Right atrium auricular region (tissue), 2 donors: ENCODE measurements at regions not wholly inside any gene's neighbourhood (a gene's known extent, or its start where the extent isn't known, plus 50 kb on each side); places are given as distances from the start of the nearest gene placed in this dataset.

Experiments
- DNase-seq: peaks from one replicate; pipeline ENCODE4 v3.0.0-alpha.2; 2019; ENCODE audit warnings: low spot score
- H3K27ac ChIP-seq, 2 donors: fragments of 200-600 bp; sonication (generic); 1 replicate in 1 of 2; 2 replicates in 1 of 2; pipeline ENCODE4 v1.5.1; 2016 to 2019
- H3K27me3 ChIP-seq, 2 donors: fragments of 200-600 bp; sonication (generic); one replicate each; pipeline versions ENCODE4 v1.5.1 to v1.6.0; 2017 to 2019
- H3K36me3 ChIP-seq: fragments of 200-600 bp; sonication (generic); one replicate; pipeline ENCODE4 v1.5.1; 2016
- H3K4me1 ChIP-seq, 2 donors: fragments of 200-600 bp; sonication (generic); one replicate each; pipeline versions ENCODE4 v1.5.1 to v1.6.0; 2017 to 2019
- H3K4me3 ChIP-seq, 2 donors: fragments of 200-600 bp; sonication (generic); 1 replicate in 1 of 2; 2 replicates in 1 of 2; pipeline ENCODE4 v1.5.1; 2017 to 2019; ENCODE audit warnings: mild to moderate bottlenecking in 1 of 2, moderate library complexity in 1 of 2
- H3K9me3 ChIP-seq, 2 donors: fragments of 200-600 bp; sonication (generic); one replicate each; pipeline ENCODE4 v1.5.1; 2019
- CTCF ChIP-seq, 2 donors: fragments of 200-600 bp; sonication (generic); IDR thresholded peaks; one replicate each; pipeline ENCODE4 v1.5.1; 2019; ENCODE audit warnings: antibody characterized with exemption in 2 of 2

DNA sequence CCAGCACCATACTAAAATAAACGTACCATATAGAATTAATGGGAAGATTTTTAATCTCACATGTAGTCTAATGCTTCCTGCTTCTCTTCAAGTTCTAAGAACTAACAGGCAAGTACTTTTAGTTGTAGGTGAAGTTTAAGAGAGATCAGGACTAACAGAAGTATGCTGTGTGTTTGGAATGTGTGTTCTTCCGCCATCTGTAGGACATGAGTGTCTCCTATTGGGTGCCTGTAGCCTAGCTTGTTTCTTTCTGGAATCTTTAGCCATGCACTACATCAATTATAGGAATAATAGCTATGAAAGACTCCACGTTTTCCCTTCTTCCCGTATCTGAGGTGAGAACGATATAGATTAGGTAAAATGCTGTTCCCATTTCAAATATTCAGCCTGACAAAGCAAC, 140.2 kb upstream of the AHR start:
- Histone ChIP-seq H3K27me3 (no peaks in the 10 kb centered on the region), H3K27ac (no peak overlapping the region), H3K9me3 (no peaks in the 10 kb centered on the region), H3K36me3 (no peaks in the 10 kb centered on the region), H3K4me1 (no peaks in the 10 kb centered on the region), H3K4me3 (no peak overlapping the region)
- TF ChIP-seq CTCF (IDR thresholded peaks at IDR 0.05): no peak
- DNase-seq: no peak

GRCh38 chr7:17159500-17160037, 138.9 kb upstream of the AHR start:
- Histone ChIP-seq H3K27me3 (no peaks in the 10 kb centered on the region), H3K9me3 (no peaks in the 10 kb centered on the region), H3K4me3 (no peak overlapping the region), H3K4me1 (no peaks in the 10 kb centered on the region), H3K36me3 (no peaks in the 10 kb centered on the region), H3K27ac (no peak overlapping the region)
- DNase-seq: no peak
- no peak for TF ChIP-seq CTCF (IDR thresholded peaks at IDR 0.05)

DNA sequence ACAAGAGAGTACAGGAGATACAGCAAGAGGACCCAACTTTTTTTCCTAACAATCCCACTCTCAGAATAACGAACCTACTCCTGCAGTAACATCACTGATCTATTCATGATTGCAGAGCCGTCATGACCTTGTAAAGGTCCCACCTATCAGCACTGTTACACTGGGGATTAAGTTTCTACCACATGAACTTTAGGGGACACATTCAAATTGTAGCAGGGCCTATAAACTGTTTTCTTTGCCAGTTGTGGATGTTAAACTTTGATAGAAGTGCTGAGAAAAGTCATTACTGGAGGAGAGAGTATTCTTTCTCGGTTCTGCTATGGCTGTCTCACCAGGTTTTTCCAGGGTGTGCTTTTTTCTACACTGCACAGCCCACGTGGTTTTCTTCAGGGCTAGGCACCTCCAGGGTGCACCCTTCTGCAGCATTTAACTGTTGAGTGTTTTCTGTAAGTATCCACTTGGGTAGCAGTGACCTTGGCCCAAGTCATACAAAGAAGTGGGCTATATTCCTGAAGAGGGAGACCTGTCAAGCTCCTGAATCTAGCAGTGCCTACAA, 131.6 kb upstream of the AHR start:
- TF ChIP-seq CTCF (IDR thresholded peaks at IDR 0.05): no peak
- H3K9me3 ChIP-seq: no peaks in the 10 kb centered on the region
- H3K4me3 ChIP-seq: no peak overlapping the region
- no peaks in the 10 kb centered on the region for H3K36me3 ChIP-seq
- H3K27ac ChIP-seq: no peak overlapping the region
- no peaks in the 10 kb centered on the region for H3K4me1 ChIP-seq
- DNase-seq: no peak
- no peaks in the 10 kb centered on the region for H3K27me3 ChIP-seq

DNA sequence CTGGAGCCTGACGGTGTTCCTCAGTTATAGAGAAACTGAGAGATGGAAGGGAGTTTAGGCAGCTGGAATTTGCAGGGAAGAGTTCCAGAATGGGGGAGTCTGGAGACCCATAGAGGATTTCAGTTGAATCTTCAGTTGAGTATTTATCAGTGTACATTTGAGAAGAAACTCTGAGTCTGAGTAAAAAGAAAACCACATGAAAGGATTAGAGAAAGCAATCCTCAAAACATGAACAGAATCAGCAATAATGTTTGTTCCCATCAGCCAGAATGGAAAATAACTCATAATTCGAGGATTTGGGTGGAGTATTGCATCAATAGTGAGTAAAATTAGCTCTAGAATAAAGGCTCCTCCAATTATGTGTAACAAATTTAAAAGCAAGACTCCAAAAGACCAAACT, 130.0 kb upstream of the AHR start:
- TF ChIP-seq CTCF (IDR thresholded peaks at IDR 0.05): no peak
- Histone ChIP-seq H3K27me3 (no peaks in the 10 kb centered on the region), H3K27ac (no peak overlapping the region), H3K4me1 (no peaks in the 10 kb centered on the region), H3K4me3 (no peak overlapping the region), H3K9me3 (peaks cover 0 to 11% of the 10 kb centered on the region in 2 donors), H3K36me3 (no peaks in the 10 kb centered on the region)
- DNase-seq: no peak

- Histone ChIP-seq H3K27ac (no peak overlapping the region), H3K27me3 (no peaks in the 10 kb centered on the region), H3K4me3 (no peak overlapping the region), H3K9me3 (peaks cover 0 to 11% of the 10 kb centered on the region in 2 donors), H3K36me3 (no peaks in the 10 kb centered on the region), H3K4me1 (no peaks in the 10 kb centered on the region)
- no peak for DNase-seq
- TF ChIP-seq CTCF (IDR thresholded peaks at IDR 0.05): no peak
Measured at GRCh38 chr7:17171427-17171826, 127.0 kb upstream of the AHR start.
